GM21786 (cell line): ENCODE measurements at regions not wholly inside any gene's neighbourhood (a gene's known extent, or its start where the extent isn't known, plus 50 kb on each side); places are given as distances from the start of the nearest gene placed in this dataset.

Experiments used
- ATAC-seq: cut with Tn5 transposase; IDR thresholded peaks from one replicate; pipeline ENCODE4 v1.9.1; 2021; ENCODE audit not compliant: unreplicated experiment

DNA sequence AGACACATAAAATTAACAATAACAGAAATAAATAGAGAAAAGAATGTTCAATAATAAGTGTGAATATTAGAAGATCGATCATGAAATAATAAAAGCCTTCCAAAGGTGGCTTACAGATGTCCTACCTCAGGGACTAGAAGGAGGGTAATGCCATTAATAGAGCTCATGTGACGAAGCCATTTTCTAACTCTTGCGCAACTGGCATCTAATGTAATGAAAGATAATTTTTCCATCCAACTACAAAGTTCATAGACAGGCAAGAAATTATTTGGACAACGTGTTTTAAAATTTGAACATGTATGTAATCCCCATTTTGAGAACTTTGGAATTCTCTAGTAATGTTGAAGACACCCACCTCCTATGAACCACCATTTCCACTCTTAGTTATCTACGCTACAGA lies 1394.3 kb upstream of the LRRTM3 start:
- ATAC-seq = no peak

DNA sequence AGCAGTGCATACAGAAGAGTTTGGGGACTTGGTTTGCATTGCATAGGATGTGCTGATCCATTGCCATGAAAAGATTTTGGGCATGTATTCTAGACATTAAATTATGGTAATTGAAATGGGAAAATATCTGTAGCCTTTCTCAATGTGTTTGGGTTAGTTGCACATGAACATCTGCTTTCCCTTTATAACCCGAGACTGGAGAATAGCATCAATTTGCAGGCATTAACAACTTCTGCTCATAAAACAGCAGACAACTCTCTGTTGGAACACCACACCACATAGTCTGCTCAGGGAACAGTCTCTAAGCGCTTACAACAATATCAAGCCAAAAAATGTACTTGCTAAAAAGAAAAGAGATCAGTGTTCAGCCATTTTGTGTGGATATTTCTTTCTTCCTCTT lies 1391.1 kb upstream of the LRRTM3 start:
- ATAC-seq = no peak

DNA sequence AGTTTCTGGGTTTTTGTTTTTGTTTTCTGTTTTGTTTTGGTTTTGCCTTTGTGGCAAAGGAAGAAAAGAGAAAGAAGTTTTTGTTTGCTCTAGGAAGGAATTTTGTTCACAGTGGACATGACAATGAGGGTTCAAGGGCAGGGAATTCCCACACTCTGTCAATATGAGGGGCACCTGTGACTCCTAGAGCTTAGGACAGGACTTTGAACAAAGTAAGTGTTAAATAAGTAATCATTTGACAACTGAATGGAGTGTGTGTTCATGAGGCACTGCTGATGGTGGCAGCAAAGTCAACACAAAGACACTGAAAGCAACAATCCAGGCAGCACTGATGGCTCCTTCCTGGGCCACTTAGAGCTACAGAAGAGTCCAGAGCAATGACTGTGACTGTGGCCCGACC lies 1381.1 kb upstream of the LRRTM3 start:
- no peak for ATAC-seq

DNA sequence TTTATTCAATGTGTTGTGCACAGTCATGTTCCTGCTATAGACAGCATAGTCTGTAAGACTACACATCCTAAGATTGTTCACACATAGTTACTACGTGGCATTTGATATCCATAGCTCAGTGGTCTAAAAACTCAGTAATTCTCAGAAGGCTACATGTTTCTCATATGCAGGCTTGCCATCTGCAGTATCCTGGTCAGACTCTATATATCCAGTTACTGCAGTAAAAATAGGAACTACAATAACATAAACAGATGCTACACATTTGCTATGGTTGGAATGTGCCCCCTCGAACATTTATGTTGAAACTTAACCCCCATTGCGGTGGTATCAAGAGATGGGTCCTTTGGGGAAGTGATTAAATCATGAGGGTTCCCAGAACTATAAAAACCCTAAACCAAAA lies 1377.8 kb upstream of the LRRTM3 start:
- ATAC-seq = no peak

DNA sequence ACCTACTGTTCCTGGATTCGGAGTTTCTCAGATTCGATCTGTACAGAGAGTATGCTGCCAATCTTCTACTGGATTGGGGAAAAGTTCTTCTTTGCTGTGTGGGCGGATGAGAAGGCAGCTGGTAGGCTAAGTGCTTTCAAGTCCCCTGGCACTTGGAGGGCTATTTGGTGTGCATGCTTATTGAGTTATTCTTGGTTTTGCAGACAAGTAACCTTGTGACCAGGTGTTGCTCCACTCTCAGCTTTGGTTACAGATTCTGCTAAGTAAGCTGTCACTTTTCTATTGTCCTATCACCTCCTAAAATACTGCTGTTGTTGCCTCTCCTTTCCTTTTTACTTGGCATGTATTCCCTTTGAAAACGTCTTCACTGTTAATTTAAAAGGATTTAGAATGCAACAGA lies 1375.1 kb upstream of the LRRTM3 start:
- ATAC-seq = no peak

DNA sequence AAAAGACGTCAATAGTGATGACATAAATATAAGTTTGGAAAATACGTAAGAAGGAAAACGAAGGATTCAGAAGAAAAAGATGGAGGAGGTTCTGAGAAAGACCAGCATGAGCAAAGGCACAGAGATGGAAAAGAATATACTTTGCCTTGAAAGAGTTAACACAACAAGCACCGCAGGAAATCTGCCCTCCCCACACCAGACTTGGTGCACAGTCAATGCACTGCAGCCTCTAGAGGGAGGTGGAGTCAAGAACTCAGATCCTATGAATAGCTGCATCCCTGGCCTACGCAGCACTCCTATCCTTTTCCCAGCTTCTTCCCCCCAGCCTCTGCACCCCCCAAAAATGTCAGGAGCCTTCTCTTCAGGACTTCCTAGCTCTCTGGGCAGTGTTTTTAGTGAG lies 1370.6 kb upstream of the LRRTM3 start:
- ATAC-seq = no peak

DNA sequence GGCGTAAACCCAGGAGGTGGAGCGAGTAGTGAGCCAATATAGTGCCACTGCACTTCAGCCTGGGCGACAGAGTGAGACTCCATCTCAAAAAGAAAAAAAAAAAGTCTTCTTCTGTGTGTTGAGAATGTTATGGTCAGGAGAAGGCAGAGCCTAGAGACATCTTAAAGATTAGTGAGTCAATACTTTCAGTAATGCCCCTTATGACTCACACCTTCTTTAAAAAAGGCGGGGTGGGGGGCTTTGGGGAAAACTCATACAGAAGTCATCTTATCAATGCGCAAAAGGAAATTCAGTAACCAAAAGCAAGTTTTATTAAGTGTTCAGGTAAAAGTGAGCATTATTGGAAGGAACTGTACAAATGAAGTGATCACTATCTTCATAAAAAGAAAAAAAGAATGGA lies 1369.8 kb upstream of the LRRTM3 start:
- no peak for ATAC-seq

DNA sequence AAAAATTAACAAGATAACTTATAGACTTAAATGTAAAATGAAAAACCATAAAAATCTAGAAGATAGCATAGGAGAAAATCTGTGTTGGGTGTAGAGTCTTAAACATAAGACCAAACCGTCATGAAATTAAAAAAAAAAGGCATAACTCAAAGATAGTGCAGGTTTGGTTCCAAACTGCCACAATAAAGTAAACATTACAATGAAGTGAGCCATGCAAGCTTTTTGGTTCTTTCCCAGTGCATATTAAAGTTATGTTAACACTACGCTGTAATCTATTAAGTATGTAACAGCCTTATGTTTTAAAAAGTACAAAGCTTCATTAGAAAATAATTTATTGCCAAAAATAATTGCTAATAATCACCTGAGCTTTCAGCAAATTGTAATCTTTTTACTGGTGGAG lies 1366.5 kb upstream of the LRRTM3 start:
- no peak for ATAC-seq

DNA sequence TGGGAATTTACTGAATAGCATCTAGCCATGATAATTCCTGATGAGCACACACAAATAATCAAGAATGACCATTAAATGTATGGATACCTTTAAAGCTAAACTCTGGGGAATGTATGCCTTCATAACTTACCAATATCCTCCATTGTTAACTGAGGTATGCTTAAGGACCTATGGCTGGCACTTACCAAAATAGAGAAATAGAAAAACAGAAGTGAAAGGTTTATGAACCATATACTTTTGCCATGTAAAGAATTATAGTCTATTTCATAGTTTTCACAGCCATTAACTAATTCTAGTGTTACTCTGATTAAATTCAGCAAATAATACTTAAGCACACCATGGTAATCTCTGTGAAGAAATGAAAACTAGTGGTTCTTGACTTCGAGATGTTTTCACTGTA lies 1360.6 kb upstream of the LRRTM3 start:
- no peak for ATAC-seq

DNA sequence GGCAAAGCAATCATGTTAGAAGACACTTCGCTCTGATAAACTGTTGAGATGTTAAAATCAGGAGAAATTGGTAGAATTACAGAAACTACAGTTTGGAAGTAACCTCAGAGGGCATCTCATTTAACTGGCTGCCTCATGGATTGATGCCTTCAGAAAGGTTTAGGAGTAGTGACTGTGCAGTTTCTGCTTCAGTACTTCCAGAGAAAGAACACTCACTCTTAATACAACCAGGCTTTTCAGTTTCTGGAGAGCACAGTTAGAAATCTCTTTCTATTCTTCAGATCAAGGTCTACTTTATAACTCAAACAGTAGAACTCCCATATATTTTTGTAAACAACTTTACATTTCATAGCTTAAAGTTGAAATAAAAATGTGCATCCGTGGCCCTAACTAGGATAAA lies 1358.9 kb upstream of the LRRTM3 start:
- no peak for ATAC-seq

DNA sequence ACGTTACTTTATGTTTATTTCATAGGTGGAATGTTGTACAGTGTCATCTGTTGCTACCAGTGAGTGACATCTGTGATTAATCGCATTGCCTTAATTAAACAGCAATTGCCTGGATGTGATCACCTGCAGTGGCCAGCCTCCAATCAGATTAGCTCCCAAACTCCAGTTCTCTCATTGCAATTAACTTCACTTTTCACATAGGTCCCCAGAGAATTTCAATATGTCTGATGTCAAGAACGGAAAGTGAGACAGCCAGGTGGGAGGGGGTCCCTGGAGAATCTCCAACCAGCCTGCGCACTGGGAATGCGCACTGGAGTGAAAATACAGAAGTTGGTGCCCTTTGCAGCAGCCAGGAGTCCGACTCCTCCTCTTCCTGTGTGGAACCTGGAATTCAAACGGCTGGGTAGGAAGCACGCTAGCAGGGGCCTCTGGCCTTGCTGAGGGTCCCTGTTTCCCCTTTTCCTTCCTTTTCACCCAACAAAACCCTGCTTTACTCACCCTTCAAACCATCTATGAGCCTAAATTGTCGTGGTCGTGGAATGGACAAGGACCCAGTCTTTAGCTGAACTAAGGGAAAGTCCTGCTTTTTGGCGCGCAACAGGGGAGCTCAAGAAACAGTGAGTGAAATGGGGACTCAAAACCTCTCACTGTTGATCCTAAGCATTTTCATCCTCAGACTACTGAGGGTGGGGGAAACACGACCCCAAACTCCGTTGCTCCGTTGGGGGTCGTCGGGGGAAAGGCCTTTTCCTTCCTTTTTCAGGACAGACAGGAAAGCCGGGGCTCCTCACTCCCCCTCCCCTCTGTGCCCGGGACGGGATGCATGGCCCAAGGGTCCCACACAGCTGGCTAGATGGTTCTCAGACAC lies 1355.5 kb upstream of the LRRTM3 start:
- peak; percentile 50 for ATAC-seq

DNA sequence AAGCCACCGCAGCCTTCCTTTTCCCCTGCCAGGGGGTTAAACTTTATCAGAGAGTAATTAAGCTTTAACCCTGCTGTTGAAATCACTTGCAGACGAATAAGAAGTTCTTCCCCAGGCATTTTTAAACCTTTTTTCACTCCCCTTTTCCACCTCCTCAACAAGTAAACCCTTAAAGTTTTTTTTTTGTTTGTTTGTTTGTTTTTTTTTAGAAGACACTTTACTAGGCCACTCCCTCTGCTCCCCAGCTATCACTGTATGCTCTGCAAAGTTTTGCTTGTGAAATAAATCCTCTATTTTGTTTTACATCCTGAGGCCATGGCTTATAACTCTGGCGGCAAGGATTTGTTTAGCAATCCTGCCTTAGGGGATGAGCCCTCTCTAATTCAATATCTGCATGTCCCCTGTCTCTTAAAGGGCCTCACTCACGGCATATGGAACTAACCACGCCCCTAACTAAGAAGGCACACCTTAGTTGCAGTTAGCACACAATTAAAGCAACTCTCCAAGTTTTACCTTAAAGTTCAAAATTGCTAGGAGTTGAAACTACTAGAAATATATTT lies 1354.7 kb upstream of the LRRTM3 start:
- peak; percentile 55 for ATAC-seq

DNA sequence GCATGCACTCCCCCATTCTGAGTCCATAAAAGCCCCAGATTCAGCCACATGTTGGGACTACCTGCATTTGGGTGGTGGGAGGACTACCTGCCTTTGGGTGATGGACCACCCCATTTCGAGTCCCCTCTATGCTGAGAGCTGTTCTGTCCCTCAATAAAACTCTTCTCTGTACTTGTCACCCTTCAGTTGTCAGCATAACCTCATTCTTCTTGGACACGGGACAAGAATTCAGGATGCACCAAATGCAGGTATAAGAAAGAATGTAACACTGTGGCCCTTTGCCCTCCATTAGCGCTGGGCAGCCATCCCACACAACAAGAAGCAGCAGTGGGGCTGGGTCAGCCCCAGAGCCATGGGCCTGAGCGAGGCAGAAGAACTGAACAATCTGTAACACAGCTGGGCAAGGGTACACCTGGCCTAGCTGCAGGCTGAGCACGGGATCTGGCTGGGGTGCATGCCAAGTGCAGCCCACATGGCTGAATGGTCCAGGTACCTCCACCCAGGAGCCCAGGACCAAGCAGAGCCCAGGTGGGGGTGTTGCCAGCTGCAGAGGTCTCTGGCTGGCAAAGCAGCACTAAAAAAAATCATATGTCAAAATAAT lies 1344.3 kb upstream of the LRRTM3 start:
- ATAC-seq = no peak

DNA sequence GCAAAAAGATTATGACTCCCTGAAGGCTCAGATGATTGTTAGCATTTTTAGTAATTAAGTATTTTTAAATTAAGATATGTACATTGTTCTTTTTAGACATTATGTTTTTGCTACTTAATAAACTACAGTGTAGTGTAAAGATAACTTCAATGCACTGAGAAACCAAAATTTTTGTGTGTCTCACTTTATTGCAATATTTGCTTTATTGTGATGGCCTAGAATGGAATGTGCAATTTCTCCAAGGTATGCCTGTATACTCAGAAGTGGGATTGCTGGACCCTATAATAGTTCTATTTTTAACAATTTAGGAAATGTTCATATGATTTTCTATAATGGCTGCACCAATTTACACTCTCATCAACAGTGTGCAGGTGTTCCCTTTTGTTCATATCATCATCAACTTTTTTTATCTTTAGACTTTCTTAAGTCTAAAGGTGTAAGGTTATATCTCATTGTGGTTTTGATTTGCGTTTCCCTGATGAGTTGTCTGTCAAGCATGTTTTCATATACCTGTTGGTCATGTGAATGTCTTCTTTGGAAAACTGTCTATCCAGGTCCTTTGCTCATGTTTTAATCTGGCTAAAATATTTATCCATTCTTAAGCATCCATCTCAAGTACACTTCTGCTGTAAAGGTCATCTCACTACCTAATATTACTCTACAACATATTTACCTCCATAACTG lies 1323.5 kb upstream of the LRRTM3 start:
- ATAC-seq = no peak

DNA sequence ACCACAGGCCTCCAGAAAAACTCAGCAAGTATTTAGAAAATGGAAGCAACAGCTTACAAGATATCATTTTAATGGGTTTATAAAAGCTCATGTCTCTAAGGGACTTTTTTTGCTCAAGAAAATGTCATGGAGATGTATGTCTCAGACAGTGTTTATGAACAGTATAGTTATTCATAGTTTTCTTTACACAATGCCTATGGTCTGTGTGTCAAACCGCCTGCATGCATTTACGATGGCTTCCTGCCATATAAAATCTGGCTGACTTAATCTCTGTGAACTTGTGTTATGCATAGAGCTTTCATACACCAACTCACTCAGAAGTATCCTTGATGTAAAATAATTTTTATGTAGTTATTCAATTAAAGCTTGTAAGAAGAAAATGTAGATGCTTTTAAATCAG lies 1314.2 kb upstream of the LRRTM3 start:
- no peak for ATAC-seq

DNA sequence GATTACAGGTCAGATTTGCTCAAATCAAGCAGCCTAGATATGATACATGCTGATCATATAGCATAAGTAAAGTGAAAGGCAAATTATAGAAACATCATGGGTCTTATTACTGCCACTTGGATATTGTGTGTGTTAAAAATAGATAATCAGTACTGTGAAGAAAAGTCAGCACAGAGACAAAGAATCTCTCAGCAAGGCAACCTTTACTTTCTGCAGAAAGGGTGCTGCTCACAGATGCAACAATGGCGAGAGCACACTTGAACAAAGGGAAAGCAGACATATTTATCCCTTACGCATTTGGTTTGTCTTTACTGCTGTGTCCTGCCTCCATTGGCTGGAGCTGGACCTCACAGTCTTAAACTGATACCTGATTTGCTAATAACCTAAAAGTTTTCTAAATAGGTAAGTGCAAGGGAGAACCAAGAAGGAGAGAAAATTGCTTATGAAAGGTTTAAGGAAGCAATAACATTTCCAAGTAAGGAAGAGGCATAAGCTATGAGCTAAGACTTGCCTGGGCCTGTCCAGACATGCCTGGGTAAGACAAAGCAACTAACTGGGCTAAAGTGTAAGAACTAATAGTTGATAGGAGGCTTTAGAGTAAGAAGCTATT lies 1310.8 kb upstream of the LRRTM3 start:
- no peak for ATAC-seq

DNA sequence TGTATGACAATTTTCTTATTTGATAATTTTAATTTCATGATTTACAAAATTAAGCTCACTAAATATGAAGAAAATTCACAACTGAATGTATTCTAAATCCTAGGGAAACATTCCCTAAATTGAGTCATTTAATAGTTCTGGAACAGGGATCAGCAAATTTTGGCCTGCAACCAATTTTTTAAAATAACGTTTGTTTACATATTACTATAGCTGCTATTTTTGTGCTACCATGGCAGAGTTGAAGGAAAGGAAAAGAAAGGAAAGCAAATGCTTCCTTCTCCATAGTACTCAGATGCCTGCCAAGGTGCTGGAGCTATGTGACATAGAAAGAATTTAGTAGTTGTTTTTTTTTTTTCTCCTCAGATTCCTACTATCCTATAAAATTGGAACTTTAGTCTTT lies 1307.7 kb upstream of the LRRTM3 start:
- ATAC-seq = no peak

DNA sequence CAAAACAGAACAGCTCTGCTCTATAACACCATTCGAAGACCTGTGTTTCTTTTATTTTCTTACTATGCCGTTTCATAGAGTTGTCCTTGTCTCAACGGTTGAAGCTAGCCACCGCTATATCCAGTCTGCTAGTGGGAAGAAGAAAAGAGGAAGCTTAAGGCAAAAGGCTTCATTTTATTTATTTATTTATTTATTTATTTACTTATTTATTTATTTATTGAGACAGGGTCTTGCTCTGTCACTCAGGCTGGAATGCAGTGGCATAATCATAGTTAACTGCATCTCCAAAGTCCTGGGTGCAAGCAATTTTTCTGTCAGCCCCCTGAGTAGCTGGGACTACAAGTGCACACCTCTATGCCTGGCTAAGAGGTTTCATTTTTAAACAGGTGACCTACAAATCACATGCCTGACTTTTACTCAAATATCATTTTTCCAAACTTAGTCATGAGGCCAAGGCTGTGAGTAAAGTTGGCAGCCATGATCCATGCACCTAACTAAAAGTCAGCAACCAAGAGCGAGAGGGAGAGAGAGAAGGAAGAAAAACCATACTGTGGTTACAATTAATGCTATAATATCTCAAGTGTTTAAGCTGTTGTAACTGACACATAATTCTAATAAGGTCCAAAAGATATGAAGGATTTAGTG lies 1305.3 kb upstream of the LRRTM3 start:
- no peak for ATAC-seq

DNA sequence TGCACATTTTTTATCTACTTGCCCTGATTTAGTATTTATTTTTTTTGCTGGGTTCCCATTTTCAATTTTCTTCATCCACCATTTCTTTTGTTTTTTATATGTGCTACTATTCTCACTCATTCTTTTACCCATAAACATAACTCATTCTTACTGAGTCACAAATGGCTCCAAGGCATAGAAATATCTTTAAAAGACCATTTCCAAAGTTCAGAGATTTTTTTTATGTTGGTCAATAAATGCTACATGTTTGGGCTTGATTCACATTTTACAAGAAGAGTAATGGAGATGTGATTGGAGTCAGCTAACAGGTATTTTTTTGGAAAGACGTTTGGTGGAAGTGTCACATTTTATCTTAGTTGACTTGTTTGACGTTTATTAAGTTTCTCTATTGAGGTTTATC lies 1303.2 kb upstream of the LRRTM3 start:
- no peak for ATAC-seq

DNA sequence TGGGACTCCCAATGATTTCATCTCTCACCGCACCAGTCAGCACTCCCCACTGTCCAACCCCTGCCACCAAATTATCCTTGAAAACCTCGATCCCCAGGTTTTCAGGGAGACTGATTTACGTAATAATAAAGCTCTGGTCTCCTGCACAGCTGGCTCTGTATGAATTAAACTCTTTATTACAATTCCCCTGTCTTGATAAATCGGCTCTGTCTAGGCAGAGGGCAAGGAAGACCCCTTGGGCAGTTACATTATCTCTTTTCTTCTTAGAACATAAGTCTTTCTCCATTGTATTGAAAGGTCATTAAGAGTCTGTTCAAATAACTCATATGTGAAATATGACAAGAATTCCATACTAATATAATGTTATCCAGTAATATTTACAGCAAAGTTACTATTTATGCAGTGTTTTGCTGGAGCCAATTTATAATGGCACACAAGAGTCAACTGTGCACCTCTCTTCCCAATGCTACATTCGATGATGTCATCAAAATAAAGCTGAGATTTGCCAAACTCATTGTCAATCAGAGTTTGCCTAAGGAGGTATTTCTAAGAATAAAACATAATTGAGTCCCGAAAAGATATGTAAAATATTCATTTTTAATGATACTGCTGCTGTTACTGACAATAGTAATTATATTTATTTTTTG lies 1297.2 kb upstream of the LRRTM3 start:
- ATAC-seq = no peak

DNA sequence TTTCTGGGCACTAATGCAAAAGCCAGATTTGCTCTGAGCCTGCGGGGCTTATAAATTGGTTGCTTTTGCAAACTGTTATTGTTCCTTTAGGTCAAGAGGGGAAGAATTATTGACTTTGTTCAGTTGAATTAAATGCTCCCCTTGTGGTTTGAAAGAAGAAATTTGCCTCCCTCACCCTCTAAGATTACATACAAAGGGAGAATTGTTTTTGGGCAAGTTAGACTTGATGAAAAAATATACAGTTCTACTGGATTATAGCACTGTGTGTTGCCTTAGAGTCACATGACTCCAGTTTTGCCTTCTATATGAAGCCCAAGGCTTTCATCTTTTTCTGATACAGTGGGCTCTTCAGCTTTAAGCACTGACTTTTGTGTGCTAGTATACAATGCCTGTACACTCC lies 1265.8 kb upstream of the LRRTM3 start:
- no peak for ATAC-seq
